Keratinocyte (primary cell): ENCODE measurements at regions not wholly inside any gene's neighbourhood (a gene's known extent, or its start where the extent isn't known, plus 50 kb on each side); places are given as distances from the start of the nearest gene placed in this dataset.

Experiments
- DNase-seq: peaks from one replicate; pipeline ENCODE4 v3.0.0-alpha.2; 2011; ENCODE audit warnings: low read depth, missing footprints, low spot score
- FAIRE-seq: peaks from 2 replicates; lab custom pipeline; 2011; peaks lifted over from hg19 to GRCh38; lab: Jason Lieb, UNC
- H2AFZ ChIP-seq: 2 replicates; pipeline ENCODE4 v1.6.0; 2012; ENCODE audit warnings: low read length, control low read depth, inconsistent platforms; ENCODE audit not compliant: control insufficient read depth
- H3K27ac ChIP-seq: 2 replicates; pipeline ENCODE4 v1.5.1; 2011; ENCODE audit warnings: low read length; ENCODE audit not compliant: control insufficient read depth, insufficient read depth
- H3K27me3 ChIP-seq: 3 replicates; pipeline ENCODE4 v1.6.0; 2011; ENCODE audit warnings: low read length; ENCODE audit not compliant: control insufficient read depth, insufficient read depth; ENCODE audit errors: extremely low read depth
- H3K36me3 ChIP-seq, 2 experiments: 2 replicates in 1 of 2; 3 replicates in 1 of 2; pipeline ENCODE4 v1.5.1; 2011; ENCODE audit warnings: low read length in 2 of 2, mild to moderate bottlenecking in 1 of 2; ENCODE audit not compliant: control insufficient read depth in 2 of 2, insufficient read depth in 2 of 2; ENCODE audit errors: extremely low read depth in 1 of 2
- H3K4me1 ChIP-seq: 3 replicates; pipeline ENCODE4 v1.5.1; 2011; ENCODE audit warnings: low read length; ENCODE audit not compliant: control insufficient read depth, insufficient read depth; ENCODE audit errors: extremely low read depth
- H3K4me2 ChIP-seq: 3 replicates; pipeline ENCODE4 v1.6.0; 2011; ENCODE audit warnings: low read depth, low read length; ENCODE audit not compliant: control insufficient read depth, insufficient read depth; ENCODE audit errors: extremely low read depth
- H3K4me3 ChIP-seq, 3 experiments: fragments of 200-600 bp in 1 of 3; sonication (generic) in 1 of 3; 2 replicates in 2 of 3; 3 replicates in 1 of 3; pipeline ENCODE4 v1.5.1; 2011 to 2016; ENCODE audit warnings: low read length in 3 of 3, mild to moderate bottlenecking in 3 of 3, control low read depth in 2 of 3, inconsistent platforms in 1 of 3, low read depth in 1 of 3, mixed read lengths in 1 of 3, mixed run types in 1 of 3, moderate library complexity in 1 of 3; ENCODE audit not compliant: control insufficient read depth in 2 of 3, insufficient read depth in 2 of 3; ENCODE audit errors: extremely low read depth in 1 of 3
- H3K79me2 ChIP-seq: 2 replicates; pipeline ENCODE4 v1.6.0; 2012; ENCODE audit warnings: low read length; ENCODE audit not compliant: control insufficient read depth, insufficient read depth
- H3K9ac ChIP-seq: 3 replicates; pipeline ENCODE4 v1.6.0; 2011; ENCODE audit warnings: low read length; ENCODE audit not compliant: control insufficient read depth, insufficient read depth; ENCODE audit errors: extremely low read depth
- H3K9me1 ChIP-seq: 3 replicates; pipeline ENCODE4 v1.6.0; 2011; ENCODE audit warnings: low read length; ENCODE audit not compliant: control insufficient read depth, insufficient read depth; ENCODE audit errors: extremely low read depth
- H3K9me3 ChIP-seq: 2 replicates; pipeline ENCODE4 v1.5.1; 2012; ENCODE audit warnings: low read depth, low read length; ENCODE audit not compliant: control insufficient read depth
- H4K20me1 ChIP-seq: 3 replicates; pipeline ENCODE4 v1.6.0; 2011; ENCODE audit warnings: low read length; ENCODE audit not compliant: control insufficient read depth, insufficient read depth; ENCODE audit errors: extremely low read depth
- CTCF ChIP-seq, 3 experiments: IDR thresholded peaks in 1 of 3; conservative IDR thresholded peaks in 1 of 3; optimal IDR thresholded peaks in 1 of 3; 2 replicates in 2 of 3; 3 replicates in 1 of 3; pipeline versions ENCODE3 to v1.5.1; 2011; ENCODE audit warnings: low read length in 3 of 3, mild to moderate bottlenecking in 3 of 3, moderate library complexity in 2 of 3, control low read depth in 1 of 3, inconsistent platforms in 1 of 3; ENCODE audit not compliant: insufficient read depth in 2 of 3; ENCODE audit errors: extremely low read depth in 1 of 3
- EZH2 ChIP-seq: IDR thresholded peaks from one replicate; pipeline ENCODE4 v1.6.1; 2012; ENCODE audit warnings: inconsistent platforms, mild to moderate bottlenecking, low read length, moderate library complexity
- dilution Hi-C: fragments of 300-500 bp; cut with MboI; formaldehyde crosslinking; loops from one replicate; pipeline ENCODE4 v1.7.0; 2020; ENCODE audit warnings: low sequenced_read_pairs; ENCODE audit not compliant: extremely low pct_ligation_motif_present

GRCh38 chr10:131544495-131544894 is 233.0 kb upstream of the TCERG1L start:
- DNase-seq (no peak), FAIRE-seq (no peak)
- Histone ChIP-seq H2AFZ (no peak overlapping the region), H3K4me2 (no peak overlapping the region), H3K36me3 (no peaks in the 10 kb centered on the region), H3K27ac (no peak overlapping the region), H3K4me3 (no peak overlapping the region), H3K79me2 (no peaks in the 10 kb centered on the region), H4K20me1 (no peaks in the 10 kb centered on the region), H3K27me3 (no peaks in the 10 kb centered on the region), H3K4me1 (no peaks in the 10 kb centered on the region), H3K9ac (no peak overlapping the region), H3K9me1 (no peaks in the 10 kb centered on the region), H3K9me3 (peaks cover 13% of the 10 kb centered on the region)
- no peak for TF ChIP-seq CTCF (optimal IDR thresholded peaks at IDR 0.05 in 1 of 3, IDR thresholded peaks at IDR 0.05 in 1 of 3, conservative IDR thresholded peaks at IDR 0.05 in 1 of 3; ENCODE audit: extremely low read depth in 1 of 3, insufficient read depth in 2 of 3, low read length in 3 of 3)
- no peak for TF ChIP-seq EZH2
- dilution Hi-C loops, result no loop called here

- Histone ChIP-seq H3K9ac (no peak overlapping the region), H3K4me1 (no peaks in the 10 kb centered on the region), H3K9me1 (no peaks in the 10 kb centered on the region), H4K20me1 (no peaks in the 10 kb centered on the region), H3K27me3 (no peaks in the 10 kb centered on the region), H2AFZ (no peak overlapping the region), H3K27ac (no peak overlapping the region), H3K79me2 (no peaks in the 10 kb centered on the region), H3K4me3 (no peak overlapping the region), H3K9me3 (peaks cover 13% of the 10 kb centered on the region), H3K36me3 (no peaks in the 10 kb centered on the region), H3K4me2 (no peak overlapping the region)
- TF ChIP-seq EZH2 (no peak), CTCF (optimal IDR thresholded peaks at IDR 0.05 in 1 of 3, IDR thresholded peaks at IDR 0.05 in 1 of 3, conservative IDR thresholded peaks at IDR 0.05 in 1 of 3; ENCODE audit: extremely low read depth in 1 of 3, insufficient read depth in 2 of 3, low read length in 3 of 3) (no peak)
- dilution Hi-C loops, result no loop called here
- DNase-seq (no peak), FAIRE-seq (no peak)
Observed at GRCh38 chr10:131546086-131546810, 234.7 kb upstream of the TCERG1L start.
